Stimulated activated CD4-positive, alpha-beta T cell treated with anti-CD3 and anti-CD28 coated beads, Interleukin-12 subunit alpha, Interleukin-12 subunit beta, amount 100 ng/mL, for 24 hours (primary cell): ENCODE measurements at regions not wholly inside any gene's neighbourhood (a gene's known extent, or its start where the extent isn't known, plus 50 kb on each side); places are given as distances from the start of the nearest gene placed in this dataset.

ENCODE experiments used
- DNase-seq, 2 experiments: peaks; one replicate each; pipeline ENCODE4 v3.0.0-alpha.2; 2020; ENCODE audit warnings: low read depth in 2 of 2

- no peak for DNase-seq
Measured at GRCh38 chr1:213868482-213868881, 119.3 kb upstream of the PROX1 start.

GRCh38 chr1:213871179-213871578 is 116.6 kb upstream of the PROX1 start:
- no peak for DNase-seq

GRCh38 chr1:213874789-213875188 is 113.0 kb upstream of the PROX1 start:
- DNase-seq = no peak

- DNase-seq = no peak
Measured at GRCh38 chr1:213876531-213876930, 111.2 kb upstream of the PROX1 start.

- DNase-seq = no peak
Measured at GRCh38 chr1:213883618-213884017, 104.2 kb upstream of the PROX1 start.

- DNase-seq = no peak
Measured at GRCh38 chr1:213884402-213884801, 103.4 kb upstream of the PROX1 start.

GRCh38 chr1:213884942-213885341 is 102.8 kb upstream of the PROX1 start:
- no peak for DNase-seq

GRCh38 chr1:213887842-213888241 is 99.9 kb upstream of the PROX1 start:
- DNase-seq = no peak

- no peak for DNase-seq
Measured at GRCh38 chr1:213891989-213892902, 95.5 kb upstream of the PROX1 start.

- no peak for DNase-seq
Measured at GRCh38 chr1:213898684-213899083, 89.1 kb upstream of the PROX1 start.

- no peak for DNase-seq
Measured at GRCh38 chr1:213899413-213899812, 88.4 kb upstream of the PROX1 start.

- no peak for DNase-seq
Measured at GRCh38 chr1:213905344-213905743, 82.4 kb upstream of the PROX1 start.

- no peak for DNase-seq
Measured at GRCh38 chr1:213908521-213908920, 79.3 kb upstream of the PROX1 start.

- DNase-seq = no peak
Measured at GRCh38 chr1:213914392-213914791, 73.4 kb upstream of the PROX1 start.

- DNase-seq = no peak
Measured at GRCh38 chr1:213921311-213921710, 66.5 kb upstream of the PROX1 start.

GRCh38 chr1:213921712-213922111 is 66.1 kb upstream of the PROX1 start:
- no peak for DNase-seq

- DNase-seq = no peak
Measured at GRCh38 chr1:213925531-213926182, 62.1 kb upstream of the PROX1 start.

- DNase-seq = no peak
Measured at GRCh38 chr1:213927846-213928245, 59.9 kb upstream of the PROX1 start.

GRCh38 chr1:213929398-213929797 is 58.4 kb upstream of the PROX1 start:
- no peak for DNase-seq

- DNase-seq = no peak
Measured at GRCh38 chr1:213931836-213932235, 55.9 kb upstream of the PROX1 start.

GRCh38 chr1:213933336-213933735 is 54.4 kb upstream of the PROX1 start:
- no peak for DNase-seq

GRCh38 chr1:213934649-213935048 is 53.1 kb upstream of the PROX1 start:
- DNase-seq = no peak

- no peak for DNase-seq
Measured at GRCh38 chr1:213936571-213936970, 51.2 kb upstream of the PROX1 start.
